Lower lobe of right lung (tissue), 2 donors: ENCODE measurements at regions not wholly inside any gene's neighbourhood (a gene's known extent, or its start where the extent isn't known, plus 50 kb on each side); places are given as distances from the start of the nearest gene placed in this dataset.
"Not testable (repeated sequence)": the region's sequence is repeated elsewhere in the genome, so short reads cannot be mapped to it uniquely, and the experiment has no call there.

ENCODE experiments used
- ATAC-seq, 2 donors: fragments of 200-7000 bp; cut with Tn5 transposase; one replicate each; pipeline ENCODE4 v1.9.1; 2020 to 2022; ENCODE audit warnings: mild to moderate bottlenecking in 2 of 2, moderate library complexity in 2 of 2
- DNase-seq: peaks from one replicate; pipeline ENCODE4 v3.0.0-alpha.2; 2020
- H3K27ac ChIP-seq: fragments of 200-600 bp; one replicate; pipeline ENCODE4 v1.8.0; 2022
- H3K27me3 ChIP-seq: fragments of 200-600 bp; one replicate; pipeline ENCODE4 v1.8.0; 2022; ENCODE audit warnings: low read depth
- H3K36me3 ChIP-seq: fragments of 200-600 bp; one replicate; pipeline ENCODE4 v1.8.0; 2022; ENCODE audit warnings: mild to moderate bottlenecking
- H3K4me1 ChIP-seq: fragments of 200-600 bp; one replicate; pipeline ENCODE4 v1.8.0; 2022
- H3K4me3 ChIP-seq: fragments of 200-600 bp; one replicate; pipeline ENCODE4 v1.8.0; 2022; ENCODE audit warnings: mild to moderate bottlenecking
- H3K9me3 ChIP-seq: fragments of 200-600 bp; one replicate; pipeline ENCODE4 v1.8.0; 2022
- CTCF ChIP-seq: fragments of 200-600 bp; IDR thresholded peaks from one replicate; pipeline ENCODE4 v1.8.0; 2022; ENCODE audit warnings: antibody characterized with exemption, mild to moderate bottlenecking
- intact Hi-C: fragments of 100-400 bp; cut with DNase I; formaldehyde crosslinking; loops from one replicate; pipeline ENCODE4 v1.11.0; 2022
- donor health status: DM: no; HTN: yes; CAD: no; lungs with severe emphysema.

- no peak for TF ChIP-seq CTCF
- Histone ChIP-seq H3K36me3 (no peaks in the 10 kb centered on the region), H3K9me3 (no peaks in the 10 kb centered on the region), H3K4me3 (no peak overlapping the region), H3K27me3 (no peaks in the 10 kb centered on the region), H3K27ac (no peak overlapping the region), H3K4me1 (no peaks in the 10 kb centered on the region)
- DNase-seq (no peak), ATAC-seq (no peak)
- intact Hi-C loops = no loop called here
Measured at GRCh38 chr2:116810645-116811044, 1003.8 kb upstream of the DDX18 start.

GRCh38 chr2:116819355-116819754 is 995.1 kb upstream of the DDX18 start:
- no peak for TF ChIP-seq CTCF
- Histone ChIP-seq H3K4me3 (no peak overlapping the region), H3K27me3 (no peaks in the 10 kb centered on the region), H3K4me1 (no peaks in the 10 kb centered on the region), H3K9me3 (no peaks in the 10 kb centered on the region), H3K36me3 (no peaks in the 10 kb centered on the region), H3K27ac (no peak overlapping the region)
- DNase-seq (no peak), ATAC-seq (no peak)
- intact Hi-C loops = no loop called here

DNA sequence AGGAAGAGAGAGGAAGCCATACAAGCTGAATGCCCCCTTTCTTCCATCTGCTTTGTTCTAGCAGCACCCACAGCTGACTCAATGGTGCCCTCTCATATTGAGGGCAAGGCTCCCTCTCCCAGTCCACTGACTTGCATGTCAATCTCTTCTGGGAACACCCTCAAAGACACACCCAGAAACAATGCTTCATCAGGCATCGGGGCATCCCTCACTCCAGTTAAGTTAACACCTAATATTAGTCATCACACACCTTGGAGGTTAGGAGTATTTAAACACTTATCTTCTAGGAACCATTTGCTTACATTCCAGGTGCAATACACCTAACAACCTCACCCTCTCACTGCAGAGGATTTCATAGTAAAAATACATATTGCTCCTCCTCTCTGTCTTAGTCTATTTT is 993.5 kb upstream of the DDX18 start:
- intact Hi-C loops = no loop called here
- H3K9me3 ChIP-seq = no peaks in the 10 kb centered on the region

DNA sequence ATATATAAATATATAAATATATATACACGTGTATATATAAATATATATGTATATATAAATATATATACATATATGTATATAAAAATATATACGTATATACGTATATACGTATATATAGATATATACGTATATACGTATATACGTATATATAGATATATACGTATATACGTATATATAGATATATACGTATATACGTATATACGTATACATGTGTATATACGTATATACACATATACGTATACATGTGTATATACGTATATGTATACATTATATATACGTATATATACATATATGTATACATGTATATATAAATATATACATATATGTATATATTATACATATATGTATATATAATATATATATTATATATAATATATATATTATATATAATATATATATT is 984.9 kb upstream of the DDX18 start:
- intact Hi-C loops, ATAC-seq, DNase-seq: not testable (repeated sequence)

More for the DNA sequence above, 993.5 kb upstream of the DDX18 start:
- H3K27me3 ChIP-seq = no peaks in the 10 kb centered on the region
- H3K4me1 ChIP-seq = no peaks in the 10 kb centered on the region
- no peak overlapping the region for H3K4me3 ChIP-seq
- DNase-seq (no peak), ATAC-seq (no peak)
- no peaks in the 10 kb centered on the region for H3K36me3 ChIP-seq
- TF ChIP-seq CTCF = no peak
- H3K27ac ChIP-seq = no peak overlapping the region

GRCh38 chr2:116832148-116832547 is 982.3 kb upstream of the DDX18 start:
- H3K36me3 ChIP-seq = no peaks in the 10 kb centered on the region
- intact Hi-C loops = no loop called here
- no peak for TF ChIP-seq CTCF
- DNase-seq (no peak), ATAC-seq (no peak)
- no peak overlapping the region for H3K4me3 ChIP-seq
- H3K27me3 ChIP-seq = no peaks in the 10 kb centered on the region
- H3K9me3 ChIP-seq = no peaks in the 10 kb centered on the region
- H3K4me1 ChIP-seq = no peaks in the 10 kb centered on the region
- no peak overlapping the region for H3K27ac ChIP-seq

More for the DNA sequence above, 984.9 kb upstream of the DDX18 start:
- H3K9me3 ChIP-seq, H3K4me1 ChIP-seq, H3K27ac ChIP-seq, H3K36me3 ChIP-seq, H3K4me3 ChIP-seq, H3K27me3 ChIP-seq: not testable (repeated sequence)

- Histone ChIP-seq H3K27me3 (no peaks in the 10 kb centered on the region), H3K4me3 (no peak overlapping the region), H3K36me3 (no peaks in the 10 kb centered on the region), H3K4me1 (no peaks in the 10 kb centered on the region), H3K9me3 (no peaks in the 10 kb centered on the region), H3K27ac (no peak overlapping the region)
- ATAC-seq = no peak
- intact Hi-C loops = no loop called here
- no peak for DNase-seq
- no peak for TF ChIP-seq CTCF
Measured at GRCh38 chr2:116833052-116833451, 981.4 kb upstream of the DDX18 start.
